ENCODE measurements at regions not wholly inside any gene's neighbourhood (a gene's known extent, or its start where the extent isn't known, plus 50 kb on each side); places are given as distances from the start of the nearest gene placed in this dataset.

- Histone ChIP-seq H3K9me3 (ENCODE audit: low read depth) (no peaks in the 10 kb centered on the region), H3K27ac (no peak overlapping the region), H2AFZ (replicated peaks) (no peak overlapping the region), H3K4me2 (no peak overlapping the region), H3K27me3 (no peaks in the 10 kb centered on the region), H3K4me3 (no peak overlapping the region), H3F3A (ENCODE audit: low read depth) (no peaks in the 10 kb centered on the region), H3K9ac (no peak overlapping the region), H3K4me1 (no peaks in the 10 kb centered on the region), H3K36me3 (no peaks in the 10 kb centered on the region), H3K79me2 (ENCODE audit: low read depth) (no peaks in the 10 kb centered on the region), H4K20me1 (ENCODE audit: low read depth) (no peaks in the 10 kb centered on the region)
- no peaks in the 10 kb centered on the region for H3K27me3 Mint-ChIP-seq (ENCODE audit: insufficient read depth, low read depth)
- H3K4me1 Mint-ChIP-seq, result no peaks in the 10 kb centered on the region
- no peak overlapping the region for H3K27ac Mint-ChIP-seq
- H3K4me3 Mint-ChIP-seq, result no peak overlapping the region
- TF ChIP-seq EZH2 (IDR thresholded peaks at IDR 0.05) (no peak), EZH2phosphoT487 (IDR thresholded peaks at IDR 0.05) (no peak)
- TF ChIP-seq, protein P1, sequence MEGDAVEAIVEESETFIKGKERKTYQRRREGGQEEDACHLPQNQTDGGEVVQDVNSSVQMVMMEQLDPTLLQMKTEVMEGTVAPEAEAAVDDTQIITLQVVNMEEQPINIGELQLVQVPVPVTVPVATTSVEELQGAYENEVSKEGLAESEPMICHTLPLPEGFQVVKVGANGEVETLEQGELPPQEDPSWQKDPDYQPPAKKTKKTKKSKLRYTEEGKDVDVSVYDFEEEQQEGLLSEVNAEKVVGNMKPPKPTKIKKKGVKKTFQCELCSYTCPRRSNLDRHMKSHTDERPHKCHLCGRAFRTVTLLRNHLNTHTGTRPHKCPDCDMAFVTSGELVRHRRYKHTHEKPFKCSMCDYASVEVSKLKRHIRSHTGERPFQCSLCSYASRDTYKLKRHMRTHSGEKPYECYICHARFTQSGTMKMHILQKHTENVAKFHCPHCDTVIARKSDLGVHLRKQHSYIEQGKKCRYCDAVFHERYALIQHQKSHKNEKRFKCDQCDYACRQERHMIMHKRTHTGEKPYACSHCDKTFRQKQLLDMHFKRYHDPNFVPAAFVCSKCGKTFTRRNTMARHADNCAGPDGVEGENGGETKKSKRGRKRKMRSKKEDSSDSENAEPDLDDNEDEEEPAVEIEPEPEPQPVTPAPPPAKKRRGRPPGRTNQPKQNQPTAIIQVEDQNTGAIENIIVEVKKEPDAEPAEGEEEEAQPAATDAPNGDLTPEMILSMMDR (IDR thresholded peaks at IDR 0.05), result no peak
- no peak for DNase-seq (ENCODE audit: low spot score)
- no peaks in the 10 kb centered on the region for H3K9me3 Mint-ChIP-seq
- H3K36me3 Mint-ChIP-seq, result no peaks in the 10 kb centered on the region
Observed at GRCh38 chr4:174430576-174430975, 91.7 kb downstream of the HPGD start.

GRCh38 chr4:174429701-174430410 is 92.4 kb downstream of the HPGD start:
- Histone ChIP-seq H3K79me2 (ENCODE audit: low read depth) (no peaks in the 10 kb centered on the region), H3K9ac (no peak overlapping the region), H3F3A (ENCODE audit: low read depth) (no peaks in the 10 kb centered on the region), H3K27ac (no peak overlapping the region), H4K20me1 (ENCODE audit: low read depth) (no peaks in the 10 kb centered on the region), H3K27me3 (no peaks in the 10 kb centered on the region), H3K4me1 (no peaks in the 10 kb centered on the region), H3K9me3 (ENCODE audit: low read depth) (no peaks in the 10 kb centered on the region), H3K4me3 (no peak overlapping the region), H2AFZ (replicated peaks) (no peak overlapping the region), H3K36me3 (no peaks in the 10 kb centered on the region), H3K4me2 (no peak overlapping the region)
- no peaks in the 10 kb centered on the region for H3K27me3 Mint-ChIP-seq (ENCODE audit: insufficient read depth, low read depth)
- H3K4me1 Mint-ChIP-seq, result no peaks in the 10 kb centered on the region
- H3K36me3 Mint-ChIP-seq, result no peaks in the 10 kb centered on the region
- TF ChIP-seq EZH2phosphoT487 (IDR thresholded peaks at IDR 0.05) (no peak), EZH2 (IDR thresholded peaks at IDR 0.05) (no peak)
- TF ChIP-seq, protein P1 (IDR thresholded peaks at IDR 0.05), result no peak
- no peak overlapping the region for H3K4me3 Mint-ChIP-seq
- DNase-seq (ENCODE audit: low spot score), result no peak
- no peaks in the 10 kb centered on the region for H3K9me3 Mint-ChIP-seq
- H3K27ac Mint-ChIP-seq, result no peak overlapping the region

GRCh38 chr4:174427571-174428140 is 94.6 kb downstream of the HPGD start:
- Histone ChIP-seq H3K4me2 (no peak overlapping the region), H3K36me3 (no peaks in the 10 kb centered on the region), H2AFZ (replicated peaks) (no peak overlapping the region), H3K27ac (no peak overlapping the region), H3K4me3 (no peak overlapping the region), H3K4me1 (no peaks in the 10 kb centered on the region), H3F3A (ENCODE audit: low read depth) (no peaks in the 10 kb centered on the region), H3K9ac (no peak overlapping the region), H4K20me1 (ENCODE audit: low read depth) (no peaks in the 10 kb centered on the region), H3K9me3 (ENCODE audit: low read depth) (no peaks in the 10 kb centered on the region), H3K79me2 (ENCODE audit: low read depth) (no peaks in the 10 kb centered on the region), H3K27me3 (no peaks in the 10 kb centered on the region)
- Mint-ChIP-seq H3K36me3 (no peaks in the 10 kb centered on the region), H3K4me3 (no peak overlapping the region), H3K9me3 (no peaks in the 10 kb centered on the region), H3K27me3 (ENCODE audit: insufficient read depth, low read depth) (no peaks in the 10 kb centered on the region), H3K27ac (no peak overlapping the region), H3K4me1 (no peaks in the 10 kb centered on the region)
- no peak for DNase-seq (ENCODE audit: low spot score)
- TF ChIP-seq EZH2phosphoT487 (IDR thresholded peaks at IDR 0.05) (no peak), EZH2 (IDR thresholded peaks at IDR 0.05) (no peak)
- TF ChIP-seq, protein P1 (IDR thresholded peaks at IDR 0.05), result no peak
